ENCODE measurements at regions not wholly inside any gene's neighbourhood (a gene's known extent, or its start where the extent isn't known, plus 50 kb on each side); places are given as distances from the start of the nearest gene placed in this dataset.

DNA sequence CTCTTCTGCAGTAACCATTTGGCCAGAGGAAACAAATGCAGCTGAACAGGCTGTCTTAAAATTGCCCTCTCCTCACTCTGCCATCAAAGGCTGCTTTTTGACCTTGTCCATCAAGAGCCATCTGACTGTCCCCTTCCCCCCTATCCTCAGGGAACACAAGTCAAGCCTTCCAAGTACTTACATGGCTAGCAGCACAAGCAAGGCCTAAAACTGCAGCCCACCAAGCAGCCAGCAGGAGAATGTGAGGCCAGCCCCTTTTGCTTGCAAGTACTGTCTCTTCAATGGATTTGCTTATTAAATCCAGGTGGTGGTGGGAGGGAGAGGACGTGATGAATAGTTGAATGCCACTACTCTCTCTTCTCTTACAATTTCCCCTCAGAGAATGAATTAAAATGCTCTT lies 83.5 kb downstream of the HTR1A start:
- TF ChIP-seq CTCF (IDR thresholded peaks at IDR 0.05), result no peak
- no peak for TF ChIP-seq EZH2phosphoT487 (IDR thresholded peaks at IDR 0.05)
- TF ChIP-seq EZH2 (IDR thresholded peaks at IDR 0.05), result no peak
